Endothelial cell of hepatic sinusoid (primary cell): ENCODE measurements at regions not wholly inside any gene's neighbourhood (a gene's known extent, or its start where the extent isn't known, plus 50 kb on each side); places are given as distances from the start of the nearest gene placed in this dataset.
"Not testable (repeated sequence)": the region's sequence is repeated elsewhere in the genome, so short reads cannot be mapped to it uniquely, and the experiment has no call there.

Source experiments
- in situ Hi-C: cut with HindIII; loops from 2 replicates; pipeline ENCODE4 v1.10.0; 2017; ENCODE audit warnings: low sequenced_read_pairs

DNA sequence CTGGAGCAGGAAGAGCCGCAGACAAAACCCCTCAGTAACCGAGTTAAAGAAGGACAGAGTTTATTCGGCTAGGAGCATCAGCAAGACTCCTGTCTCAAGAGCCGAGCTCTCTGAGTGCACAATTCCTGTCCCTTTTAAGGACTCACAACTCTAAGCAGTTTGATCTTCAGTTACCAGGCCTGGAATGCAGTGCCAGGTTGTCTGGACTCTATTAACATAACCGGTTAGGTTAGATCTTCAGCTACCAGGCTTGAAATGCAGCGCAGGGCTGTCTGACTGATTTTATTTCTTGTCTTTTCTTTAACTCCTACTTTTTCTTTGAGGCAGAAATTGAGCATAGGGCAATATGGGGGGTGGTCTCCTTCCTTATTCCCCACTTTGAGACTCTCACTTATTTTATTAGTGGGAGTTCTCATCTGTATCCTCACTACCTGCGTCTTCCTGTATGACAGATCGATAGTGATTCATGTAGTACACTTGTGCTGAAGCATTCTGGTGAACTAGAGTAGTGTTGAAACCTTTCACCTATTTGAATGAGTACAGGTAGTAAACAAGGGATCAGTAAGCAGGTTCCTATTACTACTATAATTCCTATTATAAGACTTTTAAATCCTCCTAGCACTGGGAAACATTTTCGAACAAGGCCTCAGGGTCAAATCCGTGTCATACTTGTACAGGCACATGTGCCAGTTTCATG, 325.0 kb downstream of the CGGBP1 start:
- in situ Hi-C loops = no loop called here

DNA sequence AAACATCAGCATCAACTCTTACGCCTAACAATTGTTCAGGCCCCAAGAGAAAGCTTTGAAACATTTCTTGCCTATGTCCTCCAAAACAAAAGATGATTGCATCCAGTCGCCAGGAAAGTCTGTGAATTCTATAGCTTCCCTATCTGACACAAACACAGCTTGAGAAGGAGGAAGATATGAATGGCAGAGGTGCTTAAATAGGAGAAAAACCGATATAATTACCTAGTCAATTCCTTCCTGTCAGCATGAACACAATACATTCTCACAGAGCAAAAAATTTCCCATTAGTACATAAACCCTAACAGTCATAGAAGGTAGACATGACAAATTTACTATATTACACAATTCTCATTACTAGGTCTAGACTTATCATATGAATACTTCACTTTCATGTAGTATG, 326.5 kb downstream of the CGGBP1 start:
- in situ Hi-C loops = no loop called here

DNA sequence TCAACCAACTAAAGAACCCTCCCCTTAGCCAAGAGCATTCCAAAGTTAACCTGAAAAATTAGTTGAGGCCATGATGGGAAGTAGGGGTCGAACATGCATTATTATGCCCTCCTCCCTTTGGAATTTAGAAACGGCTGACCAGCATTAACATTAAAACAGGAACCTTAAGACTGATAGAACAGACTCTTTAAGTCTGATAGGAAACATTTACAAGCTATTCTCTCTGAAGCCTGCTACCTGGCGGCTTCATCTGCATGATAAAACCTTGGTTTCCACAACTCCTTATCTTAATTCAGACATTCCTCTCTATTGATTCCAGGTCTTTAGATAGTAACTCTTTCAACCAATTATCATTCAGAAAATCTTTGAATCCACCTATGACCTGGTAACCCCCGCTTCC, 331.0 kb downstream of the CGGBP1 start:
- in situ Hi-C loops = no loop called here

GRCh38 chr3:87719060-87719459, 339.7 kb downstream of the CGGBP1 start:
- in situ Hi-C loops = no loop called here

GRCh38 chr3:87710511-87710910, 348.3 kb downstream of the CGGBP1 start:
- in situ Hi-C loops = no loop called here

- in situ Hi-C loops = no loop called here
Observed at GRCh38 chr3:87710028-87710427, 348.8 kb downstream of the CGGBP1 start.

DNA sequence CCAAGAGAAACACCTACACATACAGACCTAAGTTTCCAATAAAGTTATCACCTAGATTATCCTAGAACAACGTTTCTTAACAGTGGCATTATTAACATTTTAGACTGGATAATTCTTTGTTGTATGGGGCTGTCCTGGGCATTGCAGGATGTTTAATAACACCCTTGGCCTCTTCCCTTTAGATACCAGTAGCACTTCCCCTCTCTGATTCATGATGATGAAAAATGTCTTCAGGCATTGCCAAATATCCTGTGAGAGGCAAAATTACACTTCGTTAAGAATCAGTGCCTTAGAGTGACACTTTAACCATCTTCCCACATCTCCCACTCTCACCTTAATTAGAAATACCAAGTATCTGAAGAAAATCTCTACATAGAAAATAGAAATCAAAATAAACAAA, 352.6 kb downstream of the CGGBP1 start:
- in situ Hi-C loops = no loop called here

DNA sequence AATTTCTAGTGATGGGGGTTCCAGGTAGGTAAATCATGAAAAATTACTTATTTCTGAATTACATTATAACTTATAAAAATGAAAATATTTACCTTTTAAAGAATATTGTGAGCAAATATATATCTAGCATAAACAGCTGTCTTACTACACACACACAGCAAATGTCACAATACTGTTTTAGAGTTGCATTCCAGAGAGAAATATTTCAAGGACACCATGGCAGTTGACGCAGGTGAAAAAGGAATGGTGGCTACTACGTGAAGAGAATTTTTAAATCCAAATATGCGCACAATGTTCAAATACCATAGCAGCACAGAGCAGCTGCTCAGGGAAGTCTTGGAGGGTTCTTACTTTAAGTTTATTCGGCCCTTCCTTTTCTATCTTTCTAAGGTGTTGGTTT, 356.2 kb downstream of the CGGBP1 start:
- in situ Hi-C loops = no loop called here

GRCh38 chr3:87696124-87697013, 362.4 kb downstream of the CGGBP1 start:
- in situ Hi-C loops = no loop called here

- in situ Hi-C loops = no loop called here
Observed at GRCh38 chr3:87694678-87695077, 364.1 kb downstream of the CGGBP1 start.

DNA sequence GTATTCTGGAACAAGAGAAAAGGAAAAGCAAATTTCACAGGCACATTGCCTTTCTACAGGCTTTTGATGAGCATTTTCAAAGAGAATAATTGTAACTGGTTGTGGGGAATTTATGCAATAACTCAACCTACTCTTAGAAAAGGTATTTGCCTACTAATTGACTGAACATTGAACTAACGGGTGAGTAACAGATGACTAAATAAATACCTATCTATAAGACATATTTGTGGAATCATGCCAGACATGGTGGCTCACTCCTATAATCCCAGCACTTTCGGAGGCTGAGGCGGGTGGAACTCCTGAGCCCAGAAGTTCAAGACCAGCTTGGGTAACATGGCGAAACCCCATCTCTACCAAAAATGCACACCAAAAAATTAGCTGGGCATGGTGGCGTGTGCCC, 367.7 kb downstream of the CGGBP1 start:
- in situ Hi-C loops = no loop called here

DNA sequence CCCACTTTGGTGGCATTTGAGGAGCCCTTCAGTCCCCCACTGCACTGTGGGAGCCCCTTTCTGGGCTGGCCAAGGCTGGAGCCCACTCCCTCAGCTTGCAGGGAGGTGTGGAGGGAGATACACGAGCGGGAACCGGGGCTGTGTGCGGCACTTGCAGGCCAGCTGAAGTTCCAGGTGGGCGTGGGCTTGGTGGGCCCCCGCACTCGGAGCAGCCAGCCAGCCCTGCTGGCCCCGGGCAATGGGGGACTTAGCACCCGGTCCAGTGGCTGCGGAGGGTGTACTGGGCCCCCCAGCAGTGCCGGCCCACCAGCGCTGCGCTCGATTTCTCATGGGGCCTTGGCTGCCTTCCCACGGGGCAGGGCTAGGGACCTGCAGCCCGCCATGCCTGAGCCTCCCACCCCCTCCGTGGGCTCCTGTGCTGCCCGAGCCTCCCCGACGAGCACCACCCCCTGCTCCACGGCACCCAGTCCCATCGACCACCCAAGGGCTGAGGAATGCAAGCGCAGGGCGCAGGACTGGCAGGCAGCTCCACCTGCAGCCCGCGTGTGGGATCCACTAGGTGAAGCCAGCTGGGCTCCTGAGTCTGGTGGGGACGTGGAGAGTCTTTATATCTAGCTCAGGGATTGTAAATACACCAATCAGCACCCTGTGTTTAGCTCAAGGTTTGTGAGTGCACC, 379.7 kb downstream of the CGGBP1 start:
- in situ Hi-C loops = not testable (repeated sequence)

DNA sequence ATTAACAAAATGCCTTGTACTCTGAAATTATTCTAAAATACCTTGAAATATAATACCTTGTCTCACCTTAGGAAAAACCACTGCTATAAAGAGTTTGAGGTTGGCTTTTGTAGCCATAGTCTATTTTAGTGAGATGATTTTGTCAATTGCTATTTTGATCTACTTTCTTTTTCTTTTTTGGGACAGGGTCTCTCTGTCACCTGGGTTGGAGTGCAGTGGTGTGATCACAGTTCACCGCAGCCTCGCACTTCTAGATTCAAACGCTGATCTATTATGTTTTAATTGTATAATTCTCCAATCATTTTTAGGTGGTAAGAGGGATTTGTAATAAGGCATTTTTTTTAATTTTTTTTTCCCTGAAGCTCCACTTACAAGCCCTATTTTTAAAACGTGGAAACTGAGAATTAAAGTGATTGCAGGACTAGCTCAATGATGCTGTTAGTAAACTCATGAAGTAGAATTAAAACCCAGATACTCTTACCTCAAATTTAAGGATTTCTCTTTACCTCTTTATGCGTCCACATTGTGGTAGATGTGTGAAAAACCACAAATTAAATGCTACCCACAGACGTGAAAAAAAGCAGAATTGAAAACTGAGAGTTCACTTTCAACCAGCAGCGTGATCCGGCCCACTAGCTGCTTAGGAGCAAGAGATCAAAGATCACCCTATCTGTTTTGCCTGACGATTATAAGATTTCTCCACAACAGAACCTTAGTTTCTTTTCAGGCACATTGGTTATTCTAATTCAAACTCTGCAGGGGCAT, 384.2 kb downstream of the CGGBP1 start:
- in situ Hi-C loops = no loop called here

DNA sequence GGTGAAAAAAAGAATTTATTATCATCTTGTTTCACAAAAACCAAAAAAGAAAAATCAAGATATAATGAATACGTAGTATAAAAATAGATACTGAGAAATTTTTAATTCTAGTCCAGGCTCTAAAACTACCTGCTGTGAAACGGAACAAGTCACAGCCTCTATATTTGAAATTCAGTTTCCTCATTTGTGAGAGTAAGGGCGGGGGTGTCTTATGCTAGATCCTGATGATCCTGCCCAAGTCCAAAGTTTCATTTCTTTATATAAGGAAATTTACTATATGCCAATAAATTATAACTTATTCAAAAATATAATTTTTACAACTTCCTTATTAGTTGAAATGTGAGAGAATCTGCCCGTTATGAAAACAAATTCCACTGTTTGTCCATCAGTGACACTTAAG, 385.7 kb downstream of the CGGBP1 start:
- in situ Hi-C loops = no loop called here

DNA sequence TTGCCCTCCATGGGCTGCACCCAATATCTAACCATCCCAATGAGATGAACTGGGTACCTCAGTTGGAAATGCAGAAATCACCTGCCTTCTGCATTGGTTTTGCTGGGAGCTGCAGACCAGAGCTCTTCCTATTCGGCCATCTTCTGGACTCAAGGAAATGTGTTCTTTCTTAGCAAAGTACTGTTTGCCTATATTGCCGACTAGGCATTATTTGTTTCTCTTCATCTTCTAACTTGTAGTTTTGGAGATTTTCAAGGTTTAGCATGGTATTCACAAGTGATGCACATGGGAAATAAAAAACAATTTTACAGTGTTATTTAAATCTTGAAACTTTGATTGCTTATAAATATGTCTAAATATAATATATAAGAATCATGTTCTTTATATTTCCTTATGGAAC, 377.8 kb upstream of the POU1F1 start:
- in situ Hi-C loops = no loop called here

GRCh38 chr3:87653138-87653537, 376.8 kb upstream of the POU1F1 start:
- in situ Hi-C loops = not testable (repeated sequence)

DNA sequence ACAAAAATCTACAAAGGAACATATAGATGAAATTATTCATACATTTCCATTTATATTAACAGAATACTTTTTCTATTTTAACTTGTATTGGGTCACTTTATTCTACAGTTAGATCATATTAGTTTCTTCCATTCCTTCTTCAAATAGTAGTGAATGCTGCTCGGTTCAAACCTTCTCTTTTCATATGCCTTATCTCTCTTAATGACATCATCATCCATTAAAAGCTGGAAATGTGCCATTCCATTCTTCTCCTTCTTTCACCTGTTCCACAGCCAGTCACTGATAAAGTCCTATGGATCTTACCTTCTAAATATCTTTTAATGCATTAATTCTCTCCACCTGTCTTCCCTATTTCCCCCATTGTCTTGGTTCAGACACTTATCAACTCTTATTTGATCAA, 358.0 kb upstream of the POU1F1 start:
- in situ Hi-C loops = no loop called here

DNA sequence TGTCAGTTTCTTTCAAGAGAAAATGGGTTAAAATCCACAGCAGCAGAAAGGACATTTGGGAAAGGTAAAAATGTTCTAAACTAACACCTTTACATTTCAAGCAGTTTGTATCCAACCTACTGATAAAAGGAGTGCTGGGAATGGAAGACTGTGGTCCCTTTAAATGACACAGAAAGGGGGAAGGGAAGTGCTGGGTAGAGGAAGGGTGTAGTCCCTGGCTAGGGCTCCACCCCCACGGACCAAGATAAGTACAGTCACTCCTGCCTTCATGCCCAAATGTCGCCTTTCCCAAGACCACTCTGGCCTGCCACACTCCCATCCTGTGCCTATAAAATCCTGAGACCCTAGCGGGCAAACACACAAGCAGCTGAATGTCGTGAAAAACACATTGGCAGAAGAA, 350.9 kb upstream of the POU1F1 start:
- in situ Hi-C loops = no loop called here

DNA sequence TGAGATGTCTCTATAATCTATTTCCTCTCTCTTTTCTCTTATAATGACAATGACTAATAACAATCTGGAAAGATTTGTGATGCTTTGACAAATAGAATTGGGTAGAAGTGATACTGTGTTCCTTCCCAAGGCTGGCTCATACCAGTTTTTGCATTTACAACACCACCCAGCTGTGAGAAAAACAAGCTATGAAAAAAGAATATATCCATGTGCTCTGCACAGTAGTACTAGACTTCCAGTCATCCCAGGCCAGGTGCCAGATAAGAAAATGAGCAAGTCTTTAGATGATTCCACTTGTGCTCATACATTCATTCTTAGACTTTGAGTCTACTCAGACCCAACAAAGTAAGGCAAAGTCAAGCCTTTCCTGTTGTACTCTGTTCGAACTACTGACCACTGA, 350.2 kb upstream of the POU1F1 start:
- in situ Hi-C loops = no loop called here

- in situ Hi-C loops = no loop called here
Observed at GRCh38 chr3:87625876-87626275, 349.5 kb upstream of the POU1F1 start.

GRCh38 chr3:87624860-87625259, 348.5 kb upstream of the POU1F1 start:
- in situ Hi-C loops = no loop called here
